Duodenal mucosa (tissue), 2 donors: ENCODE measurements at regions not wholly inside any gene's neighbourhood (a gene's known extent, or its start where the extent isn't known, plus 50 kb on each side); places are given as distances from the start of the nearest gene placed in this dataset.

Experiments
- H3K27ac ChIP-seq: one replicate; pipeline ENCODE4 v1.7.0; 2013; ENCODE audit warnings: low read depth, low read length
- H3K27me3 ChIP-seq, 2 donors: one replicate each; pipeline ENCODE4 v1.7.0; 2013; ENCODE audit warnings: low read length in 2 of 2, control low read depth in 1 of 2; ENCODE audit not compliant: insufficient read depth in 2 of 2, control insufficient read depth in 1 of 2
- H3K36me3 ChIP-seq, 2 donors: one replicate each; pipeline ENCODE4 v1.7.0; 2013; ENCODE audit warnings: low read length in 2 of 2, control low read depth in 1 of 2; ENCODE audit not compliant: insufficient read depth in 2 of 2, control insufficient read depth in 1 of 2
- H3K4me1 ChIP-seq, 2 donors: one replicate each; pipeline ENCODE4 v1.7.0; 2013; ENCODE audit warnings: low read length in 2 of 2, control low read depth in 1 of 2; ENCODE audit not compliant: insufficient read depth in 2 of 2, control insufficient read depth in 1 of 2
- H3K4me3 ChIP-seq, 2 donors: one replicate each; pipeline ENCODE4 v1.7.0; 2013; ENCODE audit warnings: low read length in 2 of 2, low read depth in 1 of 2
- H3K9ac ChIP-seq, 2 donors: one replicate each; pipeline ENCODE4 v1.7.0; 2013; ENCODE audit warnings: low read length in 2 of 2, low read depth in 1 of 2
- H3K9me3 ChIP-seq, 2 donors: one replicate each; pipeline ENCODE4 v1.7.0; 2013; ENCODE audit warnings: low read length in 2 of 2, control low read depth in 1 of 2; ENCODE audit not compliant: control insufficient read depth in 1 of 2

DNA sequence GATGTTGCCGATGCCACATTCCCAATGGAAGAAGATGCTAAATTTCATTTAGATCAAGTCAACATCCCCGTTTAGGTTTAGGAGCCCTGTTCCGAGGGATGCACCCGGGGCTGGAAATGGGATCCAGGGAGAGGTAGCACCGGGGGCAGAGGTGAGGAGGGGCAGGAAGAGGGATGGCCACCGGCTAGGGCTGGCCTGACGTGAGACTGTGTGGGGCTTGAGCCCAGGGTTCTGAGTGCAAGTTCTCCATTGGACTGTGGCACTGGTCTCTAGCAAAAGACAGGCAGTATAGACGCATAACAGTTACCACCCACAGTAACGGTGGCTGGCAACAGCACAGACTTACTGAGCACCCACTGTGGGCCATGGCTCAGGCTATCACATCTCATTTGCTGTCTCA, 209.0 kb upstream of the MVB12B start:
- H3K27ac ChIP-seq = no peak overlapping the region
- H3K36me3 ChIP-seq = no peaks in the 10 kb centered on the region
- no peaks in the 10 kb centered on the region for H3K9me3 ChIP-seq
- peaks cover 0 to 7% of the 10 kb centered on the region in 2 donors for H3K27me3 ChIP-seq
- no peak overlapping the region for H3K4me3 ChIP-seq
- no peaks in the 10 kb centered on the region for H3K4me1 ChIP-seq
- H3K9ac ChIP-seq = no peak overlapping the region

DNA sequence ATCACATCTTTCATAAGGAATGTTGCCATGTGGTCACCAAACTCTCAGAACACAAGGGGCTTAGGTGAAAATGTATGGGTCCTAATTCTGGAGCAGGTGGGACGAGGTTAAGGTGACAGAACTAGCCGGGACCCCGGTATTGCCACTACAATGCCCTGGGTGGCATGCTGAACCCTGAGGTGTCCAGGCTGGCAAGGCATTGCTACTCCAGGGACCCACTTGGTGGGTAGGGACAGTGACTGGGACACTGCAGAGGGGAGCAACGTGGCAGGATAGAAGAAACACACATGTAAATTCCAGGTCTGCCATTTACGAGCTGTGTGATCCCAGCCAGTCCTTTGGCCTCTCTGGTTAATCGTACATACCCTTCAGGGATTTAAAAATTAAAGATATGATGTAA, 206.9 kb upstream of the MVB12B start:
- H3K9me3 ChIP-seq = no peaks in the 10 kb centered on the region
- no peak overlapping the region for H3K27ac ChIP-seq
- no peak overlapping the region for H3K4me3 ChIP-seq
- H3K27me3 ChIP-seq = peaks cover 0 to 8% of the 10 kb centered on the region in 2 donors
- no peak overlapping the region for H3K9ac ChIP-seq
- no peaks in the 10 kb centered on the region for H3K36me3 ChIP-seq
- no peaks in the 10 kb centered on the region for H3K4me1 ChIP-seq

DNA sequence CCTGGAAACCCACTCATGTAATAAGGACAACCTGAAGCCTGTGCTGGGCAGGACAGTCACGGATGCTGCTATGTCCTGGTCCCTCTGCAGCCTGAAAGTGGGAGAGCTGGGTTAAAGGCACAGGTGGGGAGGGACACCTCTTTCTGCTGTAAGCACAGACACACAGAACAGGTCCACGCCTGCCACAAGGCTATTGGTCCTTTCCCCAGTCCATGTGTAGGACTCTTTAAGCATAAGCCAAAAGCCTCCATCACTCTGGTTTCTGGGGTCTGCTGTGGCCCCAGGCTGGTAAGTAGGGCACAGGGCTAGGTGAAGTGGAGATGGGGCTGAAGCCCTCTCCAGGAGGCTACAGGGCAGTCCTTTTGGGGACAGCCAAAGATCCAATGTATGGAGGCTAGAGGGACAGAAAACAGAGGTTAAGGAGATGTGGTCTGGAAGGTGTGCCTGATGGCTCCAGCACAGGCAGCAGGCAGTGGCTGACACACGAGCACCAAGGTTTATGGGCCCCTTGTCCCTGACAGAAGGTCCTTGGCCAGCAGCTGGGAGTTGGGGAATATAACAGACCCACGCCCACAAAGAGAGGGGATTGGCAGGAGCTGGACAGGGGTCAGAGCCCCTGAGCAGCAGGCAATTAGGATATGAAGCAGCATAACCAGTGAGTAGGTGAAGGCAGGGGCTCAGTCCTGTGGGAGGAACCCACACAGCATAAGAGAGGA, 203.6 kb upstream of the MVB12B start:
- Histone ChIP-seq H3K4me3 (no peak overlapping the region), H3K36me3 (no peaks in the 10 kb centered on the region), H3K9ac (no peak overlapping the region), H3K27me3 (peaks cover 3 to 8% of the 10 kb centered on the region in 2 donors), H3K9me3 (no peaks in the 10 kb centered on the region), H3K27ac (no peak overlapping the region), H3K4me1 (no peaks in the 10 kb centered on the region)

DNA sequence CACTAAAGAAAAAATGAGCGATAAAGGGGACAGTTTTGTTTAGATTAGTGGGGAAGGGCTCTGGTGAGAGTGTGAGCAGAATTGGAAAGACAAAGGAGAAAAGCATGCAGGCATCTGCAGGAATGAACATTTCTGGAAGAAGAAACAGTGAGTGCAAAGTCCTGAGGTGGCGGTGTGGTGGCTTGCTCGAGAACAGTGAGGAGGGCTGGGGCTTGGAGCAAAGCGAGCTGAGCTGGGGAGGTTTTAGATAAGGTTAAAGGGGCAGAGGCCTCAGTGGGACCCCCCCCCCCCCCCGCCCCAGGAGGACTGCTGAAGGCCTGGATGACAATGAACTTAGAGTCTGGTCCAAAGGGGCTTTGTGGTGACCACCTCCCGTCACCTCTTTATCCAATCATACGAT, 202.7 kb upstream of the MVB12B start:
- Histone ChIP-seq H3K9ac (no peak overlapping the region), H3K9me3 (no peaks in the 10 kb centered on the region), H3K4me3 (no peak overlapping the region), H3K27ac (no peak overlapping the region), H3K36me3 (no peaks in the 10 kb centered on the region), H3K27me3 (peaks cover 4 to 8% of the 10 kb centered on the region in 2 donors), H3K4me1 (no peaks in the 10 kb centered on the region)

DNA sequence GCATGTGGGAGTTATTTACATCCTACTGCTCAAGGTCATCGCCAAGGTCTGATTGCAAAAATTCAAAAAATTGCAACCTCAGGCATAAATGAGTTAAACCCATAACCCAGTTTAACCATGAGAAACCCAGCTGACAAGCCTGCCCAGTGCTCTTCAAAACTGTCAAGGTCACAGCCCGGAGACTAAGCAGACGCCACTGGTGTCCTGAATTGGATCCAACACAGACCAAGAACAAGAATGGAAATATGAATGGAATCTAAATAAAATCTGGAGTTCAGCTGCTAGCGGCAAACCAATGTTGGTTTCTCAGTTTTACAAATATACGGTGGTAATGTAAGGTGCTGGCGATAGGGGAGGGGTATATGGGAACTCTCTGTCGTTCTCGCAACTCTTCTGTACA, 201.5 kb upstream of the MVB12B start:
- H3K36me3 ChIP-seq = no peaks in the 10 kb centered on the region
- no peaks in the 10 kb centered on the region for H3K4me1 ChIP-seq
- peaks cover 4 to 8% of the 10 kb centered on the region in 2 donors for H3K27me3 ChIP-seq
- no peak overlapping the region for H3K27ac ChIP-seq
- no peak overlapping the region for H3K9ac ChIP-seq
- H3K9me3 ChIP-seq = no peaks in the 10 kb centered on the region
- H3K4me3 ChIP-seq = no peak overlapping the region

DNA sequence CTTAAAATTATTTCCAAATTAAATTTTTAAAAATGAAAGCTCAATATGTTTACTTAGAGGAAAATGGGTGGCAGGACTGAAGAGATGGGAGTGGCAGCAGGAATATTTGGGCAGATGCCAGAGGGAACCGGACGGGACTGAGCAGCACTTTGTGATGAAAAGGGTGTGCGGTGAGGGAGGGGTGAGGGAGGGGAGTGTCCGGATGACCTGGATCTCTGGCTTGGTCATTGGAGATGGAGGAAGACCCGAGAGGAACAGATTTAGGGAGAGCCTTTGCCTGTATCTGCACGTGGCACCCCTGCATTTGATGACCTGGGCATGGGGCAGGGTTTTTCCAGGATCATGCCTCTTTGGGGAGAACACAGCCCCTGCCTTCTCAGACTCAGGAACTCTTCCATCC, 201.1 kb upstream of the MVB12B start:
- Histone ChIP-seq H3K27me3 (peaks cover 4 to 10% of the 10 kb centered on the region in 2 donors), H3K4me1 (no peaks in the 10 kb centered on the region), H3K36me3 (no peaks in the 10 kb centered on the region), H3K4me3 (no peak overlapping the region), H3K27ac (no peak overlapping the region), H3K9ac (no peak overlapping the region), H3K9me3 (no peaks in the 10 kb centered on the region)

DNA sequence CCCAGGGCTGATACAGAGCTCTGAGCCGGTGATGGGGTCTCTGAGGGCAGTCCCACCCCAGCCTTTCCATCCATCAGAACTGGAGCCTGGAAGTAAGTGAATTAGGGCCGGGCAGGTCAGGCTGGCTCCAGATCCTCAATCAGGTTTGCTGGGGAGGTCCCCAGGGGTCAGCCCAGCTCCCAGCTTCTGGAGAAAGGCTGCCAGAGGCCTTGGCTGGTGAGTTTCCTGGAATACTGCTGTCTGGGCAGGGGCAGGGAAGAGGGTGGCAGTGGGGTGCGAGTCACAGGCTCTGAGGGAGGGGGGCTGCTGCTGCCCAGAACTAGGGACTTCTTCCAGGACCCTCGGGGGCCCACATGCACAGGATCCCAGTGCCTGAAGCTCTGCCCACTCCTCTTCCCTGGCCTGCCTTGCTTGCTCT, 200.6 kb upstream of the MVB12B start:
- no peak overlapping the region for H3K9ac ChIP-seq
- no peak overlapping the region for H3K27ac ChIP-seq
- no peak overlapping the region for H3K4me3 ChIP-seq

DNA sequence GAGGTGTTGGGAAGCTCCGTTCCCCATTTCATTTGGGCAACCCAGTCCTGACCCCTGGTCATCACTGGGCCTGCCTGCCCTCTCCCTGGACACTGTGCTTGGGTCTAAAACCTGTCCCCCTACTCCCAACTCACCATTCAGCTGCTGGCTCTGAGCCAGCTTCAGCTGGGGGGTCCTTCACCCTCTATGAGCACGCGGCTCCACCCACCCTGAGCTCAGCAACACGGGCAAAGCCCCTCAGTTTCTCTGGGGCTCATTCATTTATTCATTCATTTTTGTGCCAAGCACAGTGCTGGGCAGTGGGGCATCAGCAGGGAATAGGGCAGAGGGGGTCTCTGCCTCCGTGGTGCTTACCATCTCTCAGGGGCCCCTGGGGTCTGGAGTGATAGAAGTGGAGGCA, 199.8 kb upstream of the MVB12B start:
- Histone ChIP-seq H3K36me3 (no peaks in the 10 kb centered on the region), H3K4me1 (no peaks in the 10 kb centered on the region), H3K27ac (no peak overlapping the region), H3K9ac (no peak overlapping the region), H3K4me3 (no peak overlapping the region), H3K9me3 (no peaks in the 10 kb centered on the region), H3K27me3 (peaks cover 4 to 10% of the 10 kb centered on the region in 2 donors)

More for the DNA sequence above, 200.6 kb upstream of the MVB12B start:
- Histone ChIP-seq H3K4me1 (no peaks in the 10 kb centered on the region), H3K36me3 (no peaks in the 10 kb centered on the region), H3K9me3 (no peaks in the 10 kb centered on the region), H3K27me3 (peaks cover 4 to 10% of the 10 kb centered on the region in 2 donors)

DNA sequence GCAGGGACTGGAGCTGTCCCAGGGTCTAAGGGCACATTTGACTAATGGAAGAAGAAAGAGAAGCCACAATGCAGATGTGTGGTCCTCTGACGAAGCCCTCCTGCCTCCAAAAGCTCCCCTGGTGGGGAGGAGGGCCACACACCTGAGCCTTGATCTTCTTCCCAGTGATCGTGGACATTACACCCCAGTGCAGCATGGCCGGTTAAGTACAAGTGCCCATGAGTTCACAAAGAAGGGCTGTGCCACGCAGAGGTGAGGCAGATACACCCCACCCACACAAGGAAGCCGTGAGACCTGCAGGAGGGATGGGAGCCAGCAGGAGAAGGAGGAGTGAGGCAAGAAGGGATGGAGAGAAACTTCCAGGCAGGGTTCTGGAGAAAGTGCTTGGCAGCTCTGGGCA, 199.0 kb upstream of the MVB12B start:
- Histone ChIP-seq H3K36me3 (no peaks in the 10 kb centered on the region), H3K27me3 (peaks cover 4 to 10% of the 10 kb centered on the region in 2 donors), H3K9me3 (no peaks in the 10 kb centered on the region), H3K9ac (no peak overlapping the region), H3K4me1 (no peaks in the 10 kb centered on the region), H3K4me3 (no peak overlapping the region), H3K27ac (no peak overlapping the region)

DNA sequence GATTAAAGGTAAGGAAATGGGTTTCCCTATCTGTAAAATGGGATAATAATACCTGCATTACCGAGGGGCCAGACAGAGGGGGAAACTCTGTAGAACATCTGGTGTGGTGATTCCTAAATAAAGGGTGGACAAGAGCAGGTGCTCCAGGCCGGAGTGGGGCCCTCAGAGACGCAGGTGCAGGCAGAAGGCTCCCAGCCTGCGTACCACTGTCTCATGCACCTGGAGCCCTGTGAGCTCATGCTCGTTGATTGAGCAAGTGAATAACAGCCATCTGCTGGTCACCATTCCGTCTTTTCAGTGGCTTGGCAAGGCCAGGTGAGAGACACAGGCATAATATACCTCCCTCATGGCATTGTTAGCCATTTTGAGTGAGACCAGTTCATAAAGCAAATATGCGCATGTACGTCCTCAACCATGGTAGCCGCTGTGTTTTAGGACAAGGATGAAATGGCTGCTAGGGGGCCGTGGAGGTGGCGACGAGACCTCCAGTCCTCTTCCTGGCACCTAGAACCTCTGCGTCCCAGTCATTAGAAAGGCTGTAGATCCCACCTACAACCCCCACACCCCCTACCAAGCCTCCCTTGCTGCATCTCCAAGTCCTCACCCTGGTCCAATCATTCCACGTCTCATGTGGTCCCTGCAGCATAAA, 198.0 kb upstream of the MVB12B start:
- no peak overlapping the region for H3K4me3 ChIP-seq
- no peaks in the 10 kb centered on the region for H3K4me1 ChIP-seq
- no peak overlapping the region for H3K9ac ChIP-seq
- no peaks in the 10 kb centered on the region for H3K36me3 ChIP-seq
- no peaks in the 10 kb centered on the region for H3K9me3 ChIP-seq
- peaks cover 4 to 6% of the 10 kb centered on the region in 2 donors for H3K27me3 ChIP-seq
- no peak overlapping the region for H3K27ac ChIP-seq
